VCaP (cell line): ENCODE measurements at regions not wholly inside any gene's neighbourhood (a gene's known extent, or its start where the extent isn't known, plus 50 kb on each side); places are given as distances from the start of the nearest gene placed in this dataset.
A peak's percentile ranks its signal among the peaks of the same experiment; 100 is the strongest.

Experiments
- H3K27ac ChIP-seq: fragments of 450-650 bp; 2 replicates; pipeline ENCODE4 v1.5.1; 2017
- TF ChIP-seq, protein P1 (sequence below): fragments of 450-650 bp; conservative IDR thresholded peaks from 2 replicates; pipeline ENCODE4 v1.5.1; 2017; ENCODE audit warnings: mild to moderate bottlenecking, moderate library complexity

DNA sequence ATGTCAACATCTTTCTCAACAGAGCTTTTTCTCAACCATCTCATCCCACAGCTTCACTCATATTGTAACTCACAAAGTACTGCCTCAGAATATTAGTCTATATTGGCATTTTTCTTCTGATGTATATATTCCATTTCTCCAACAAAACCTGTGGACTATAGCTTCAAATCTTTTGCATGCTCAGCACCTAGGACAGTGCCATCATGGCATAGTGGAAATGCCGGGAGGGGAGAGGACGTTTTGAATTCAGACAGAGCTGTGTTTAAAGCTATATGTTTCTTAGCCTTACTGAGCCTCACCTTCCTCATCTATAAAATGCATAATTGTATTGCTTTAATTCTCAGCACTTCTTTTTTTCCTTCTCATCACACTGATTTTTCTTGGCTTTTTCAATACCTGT is 452.6 kb downstream of the GALC start:
- TF ChIP-seq, protein P1, sequence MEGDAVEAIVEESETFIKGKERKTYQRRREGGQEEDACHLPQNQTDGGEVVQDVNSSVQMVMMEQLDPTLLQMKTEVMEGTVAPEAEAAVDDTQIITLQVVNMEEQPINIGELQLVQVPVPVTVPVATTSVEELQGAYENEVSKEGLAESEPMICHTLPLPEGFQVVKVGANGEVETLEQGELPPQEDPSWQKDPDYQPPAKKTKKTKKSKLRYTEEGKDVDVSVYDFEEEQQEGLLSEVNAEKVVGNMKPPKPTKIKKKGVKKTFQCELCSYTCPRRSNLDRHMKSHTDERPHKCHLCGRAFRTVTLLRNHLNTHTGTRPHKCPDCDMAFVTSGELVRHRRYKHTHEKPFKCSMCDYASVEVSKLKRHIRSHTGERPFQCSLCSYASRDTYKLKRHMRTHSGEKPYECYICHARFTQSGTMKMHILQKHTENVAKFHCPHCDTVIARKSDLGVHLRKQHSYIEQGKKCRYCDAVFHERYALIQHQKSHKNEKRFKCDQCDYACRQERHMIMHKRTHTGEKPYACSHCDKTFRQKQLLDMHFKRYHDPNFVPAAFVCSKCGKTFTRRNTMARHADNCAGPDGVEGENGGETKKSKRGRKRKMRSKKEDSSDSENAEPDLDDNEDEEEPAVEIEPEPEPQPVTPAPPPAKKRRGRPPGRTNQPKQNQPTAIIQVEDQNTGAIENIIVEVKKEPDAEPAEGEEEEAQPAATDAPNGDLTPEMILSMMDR: no peak
- no peak overlapping the region for H3K27ac ChIP-seq

DNA sequence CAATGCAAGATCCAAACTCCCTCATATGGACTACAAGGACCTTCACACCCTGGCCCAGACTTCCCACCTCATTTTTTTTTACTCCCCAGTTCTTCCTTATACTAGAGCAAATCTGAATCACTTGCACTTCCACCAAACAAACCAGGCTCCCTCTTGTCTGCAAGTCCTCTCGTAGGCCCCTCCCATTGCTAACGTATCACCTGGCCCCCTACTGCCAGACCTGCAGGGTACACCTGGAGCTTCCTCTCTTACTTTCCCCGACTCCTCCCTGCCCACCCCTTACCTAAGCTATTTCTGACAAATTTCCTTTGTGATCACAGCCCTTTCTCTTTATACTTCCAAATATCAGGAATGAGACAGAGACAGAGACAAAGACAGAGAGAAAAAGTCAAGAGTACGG is 463.9 kb downstream of the GALC start:
- no peak overlapping the region for H3K27ac ChIP-seq
- TF ChIP-seq, protein P1: no peak

DNA sequence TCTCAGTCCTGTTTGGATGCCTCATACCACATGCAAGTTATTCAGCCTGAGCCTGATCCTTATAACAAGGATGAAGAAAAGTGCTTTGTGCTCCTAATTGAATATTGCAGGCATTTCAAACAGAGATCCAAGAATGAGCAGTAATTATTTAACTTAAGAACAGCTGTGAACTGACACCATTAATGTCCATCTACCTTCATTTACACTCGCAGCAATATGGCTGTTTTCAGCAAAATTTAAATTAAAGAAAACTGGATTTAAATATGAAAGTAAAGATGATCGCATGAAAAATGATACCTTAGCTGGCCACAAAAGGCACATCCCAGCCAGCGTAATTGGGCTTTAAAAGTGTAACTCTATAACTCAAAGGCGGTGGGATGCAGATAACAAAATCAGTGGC is 466.3 kb downstream of the GALC start:
- TF ChIP-seq, protein P1: no peak
- H3K27ac ChIP-seq: no peak overlapping the region

DNA sequence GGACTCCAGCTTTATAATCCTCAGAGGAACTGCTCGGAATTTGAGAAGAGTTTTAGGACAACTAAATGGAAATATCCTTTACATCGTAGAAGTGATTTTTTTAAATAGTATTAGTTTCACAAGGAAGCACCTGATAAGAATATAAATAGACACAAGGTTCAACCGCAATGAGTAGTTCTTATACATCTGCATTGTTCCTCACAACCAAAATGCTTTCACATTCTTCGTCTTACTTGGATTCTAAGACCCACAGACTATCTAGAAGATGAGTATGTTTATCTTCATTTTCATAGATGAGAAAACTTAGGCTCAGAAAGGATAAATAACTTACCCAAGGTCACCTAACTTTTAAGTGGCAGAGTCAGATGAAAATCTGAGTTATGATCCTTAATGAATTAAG is 469.0 kb downstream of the GALC start:
- H3K27ac ChIP-seq: no peak overlapping the region

DNA sequence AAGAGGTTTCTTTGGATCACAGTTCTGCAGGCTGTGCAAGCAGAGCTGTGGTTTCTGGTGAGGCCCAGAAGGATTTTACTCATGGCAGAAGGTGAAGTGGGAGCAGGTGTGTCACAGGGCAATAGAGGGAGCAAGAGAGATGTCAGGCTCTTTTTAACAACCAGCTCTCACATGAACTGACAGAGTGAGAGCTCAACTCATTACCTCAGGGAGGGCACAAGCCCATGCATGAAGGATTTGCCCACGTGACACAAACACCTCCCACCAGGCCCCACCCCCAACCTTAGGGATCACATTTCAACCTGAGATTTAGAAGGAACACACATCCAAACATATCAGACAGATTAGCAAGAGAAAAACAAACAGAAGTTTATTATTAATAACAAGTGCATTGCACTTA is 470.4 kb downstream of the GALC start:
- H3K27ac ChIP-seq: no peak overlapping the region
- TF ChIP-seq, protein P1: peak; percentile 48

More for the DNA sequence above, 469.0 kb downstream of the GALC start:
- TF ChIP-seq, protein P1: no peak

DNA sequence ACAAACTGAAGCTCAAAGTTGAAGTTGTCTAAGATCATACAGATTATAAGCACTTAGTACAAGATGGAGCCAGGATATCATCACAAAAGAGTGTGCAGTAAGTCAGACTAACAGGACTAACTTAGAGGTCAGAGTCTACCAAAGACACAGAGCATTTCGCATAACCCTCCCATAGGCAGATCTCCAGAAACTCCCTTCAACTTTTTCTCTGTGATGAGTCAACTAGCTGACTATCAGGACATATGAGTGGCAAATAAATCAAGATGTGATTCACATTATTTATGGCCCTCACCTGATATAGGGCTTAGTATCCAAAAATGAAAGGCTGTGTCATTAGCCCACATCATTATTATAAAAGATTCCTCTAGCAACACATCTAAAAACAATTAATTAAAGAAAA is 484.6 kb downstream of the GALC start:
- TF ChIP-seq, protein P1: no peak
- no peak overlapping the region for H3K27ac ChIP-seq

DNA sequence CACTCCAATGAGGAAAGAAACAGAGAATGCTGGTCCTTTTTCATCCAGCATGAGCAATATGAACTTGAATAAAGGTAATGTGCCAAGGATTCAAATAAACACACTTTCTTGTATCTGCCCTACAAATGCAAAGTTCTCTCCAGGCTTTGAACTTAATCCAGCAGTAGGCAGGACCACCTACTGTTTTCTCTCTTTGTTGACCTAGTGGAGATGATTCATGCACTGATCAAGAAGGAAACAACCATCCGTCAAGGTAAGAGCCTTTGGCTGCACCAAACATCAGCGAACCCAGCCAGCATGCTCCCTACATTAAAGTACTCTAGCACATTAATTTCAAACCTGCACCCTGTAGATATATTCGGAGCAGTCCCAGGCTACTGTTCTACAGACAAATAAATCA is 489.3 kb downstream of the GALC start:
- TF ChIP-seq, protein P1: no peak

DNA sequence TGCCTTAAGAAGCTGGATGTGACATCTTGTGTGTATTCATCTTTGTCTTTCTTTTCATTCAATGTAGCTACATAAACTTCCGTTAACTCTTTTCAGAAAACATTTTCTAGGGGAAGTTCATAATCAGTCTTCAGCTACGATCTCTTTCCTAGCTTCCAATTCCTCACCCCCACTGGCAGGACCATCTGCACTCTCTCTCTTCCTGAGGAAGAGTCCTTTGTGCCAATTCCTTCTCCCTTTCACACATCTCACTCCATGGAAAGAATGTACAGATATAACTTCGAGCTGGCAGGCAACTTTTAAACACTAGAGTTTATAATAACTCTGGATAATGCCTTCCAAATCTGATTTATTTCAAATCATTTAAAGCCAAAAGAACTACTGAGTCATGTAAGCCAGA is 495.7 kb downstream of the GALC start:
- TF ChIP-seq, protein P1: no peak

More for the DNA sequence above, 489.3 kb downstream of the GALC start:
- no peak overlapping the region for H3K27ac ChIP-seq

More for the DNA sequence above, 495.7 kb downstream of the GALC start:
- H3K27ac ChIP-seq: no peak overlapping the region
